COLO668 (cell line): ENCODE measurements at regions not wholly inside any gene's neighbourhood (a gene's known extent, or its start where the extent isn't known, plus 50 kb on each side); places are given as distances from the start of the nearest gene placed in this dataset.
"Not testable (repeated sequence)": the region's sequence is repeated elsewhere in the genome, so short reads cannot be mapped to it uniquely, and the experiment has no call there.

ENCODE experiments used
- DNase-seq: peaks from one replicate; lab custom pipeline; 2025; ENCODE audit not compliant: unreplicated experiment; lab: John Stamatoyannopoulos, UW

DNA sequence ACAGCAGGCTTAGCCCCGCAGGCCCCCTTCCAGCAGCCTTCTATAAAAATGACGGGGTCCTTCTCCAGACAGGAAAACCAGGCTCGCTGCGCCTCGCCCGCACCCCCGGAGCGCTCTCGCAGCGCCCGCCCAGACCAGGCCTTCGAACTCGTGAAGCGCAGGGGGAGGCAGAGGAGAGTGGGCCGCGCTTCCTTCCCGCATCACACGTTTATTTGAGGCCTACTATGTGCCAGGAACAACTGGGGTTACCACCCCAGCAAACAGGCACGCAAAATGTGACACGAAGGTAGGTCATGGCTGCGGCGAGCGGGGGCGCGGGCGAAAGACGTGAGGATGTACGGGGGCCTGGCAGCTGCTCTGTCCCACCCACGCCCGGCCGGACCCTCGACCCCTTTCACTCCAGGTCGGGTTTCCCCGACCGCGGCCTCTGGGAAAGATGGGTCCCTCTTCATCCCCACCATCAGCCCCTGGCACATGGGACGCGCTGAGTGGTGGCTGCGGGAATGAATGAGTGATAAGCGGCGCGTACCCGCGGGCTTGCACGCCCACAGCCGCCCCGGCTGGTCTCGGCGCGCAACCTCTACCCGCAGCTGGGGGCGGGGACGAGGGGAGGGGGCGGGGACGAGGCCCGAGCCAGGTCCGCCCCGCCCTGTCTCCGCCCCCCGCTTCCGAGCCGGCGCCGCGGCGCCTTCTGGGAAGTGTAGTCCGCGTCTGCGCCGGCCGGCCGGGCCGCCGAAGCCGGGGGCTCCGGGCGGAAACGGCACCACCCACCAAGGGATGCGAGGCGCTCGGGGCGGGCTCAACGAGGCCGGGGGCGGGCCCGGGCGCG lies 59.1 kb downstream of the ZNF467 start:
- peak; percentile 90 for DNase-seq

DNA sequence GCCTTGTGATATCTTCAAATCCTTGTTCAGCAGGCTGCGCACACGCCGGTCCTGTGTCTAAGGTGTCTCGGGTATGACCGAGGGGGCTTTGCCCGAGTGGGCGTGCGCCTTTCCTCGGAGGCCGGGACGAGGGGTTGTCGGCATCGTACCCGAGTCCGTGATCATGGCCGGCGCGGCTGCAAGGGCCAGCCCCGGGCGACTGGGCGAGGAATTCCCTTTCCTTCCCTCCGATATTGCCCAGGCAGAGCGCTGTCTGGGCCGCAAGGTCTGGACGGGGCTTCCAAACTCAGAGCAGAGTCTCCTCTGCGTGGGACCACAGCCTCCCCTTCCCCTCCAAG lies 59.7 kb downstream of the ZNF467 start:
- no peak for DNase-seq

DNA sequence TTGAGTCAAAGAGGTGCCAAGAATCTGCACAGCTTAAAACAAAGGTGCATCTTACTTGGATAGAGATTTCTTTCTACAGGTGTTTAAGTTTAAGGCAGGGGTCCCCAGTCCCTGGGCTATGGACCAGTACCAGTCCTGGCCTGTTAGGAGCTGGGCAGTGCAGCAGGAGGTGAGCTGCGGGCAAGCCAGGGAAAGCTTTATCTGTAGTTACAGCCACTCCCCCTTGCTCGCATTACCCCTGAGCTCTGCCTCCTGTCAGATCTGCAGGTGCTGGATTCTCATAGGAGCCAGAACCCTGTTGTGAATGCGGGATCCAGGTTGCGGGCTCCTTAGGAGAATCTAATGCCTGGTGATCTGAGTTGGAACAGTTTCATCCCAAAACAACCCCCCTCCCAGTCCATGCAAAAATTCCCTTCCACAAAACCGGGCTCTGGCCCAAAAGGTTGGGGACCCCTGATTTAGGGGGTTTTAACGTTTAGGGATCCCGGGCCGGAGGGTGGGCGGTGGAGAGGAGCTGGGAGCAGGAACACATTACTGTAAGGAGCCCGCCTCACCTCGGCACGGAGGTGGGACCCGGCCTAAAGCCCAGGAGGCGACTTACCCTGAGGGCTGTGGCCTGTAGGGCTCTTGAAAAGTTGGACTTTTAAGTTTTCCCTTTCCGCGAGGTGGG lies 60.2 kb downstream of the ZNF467 start:
- DNase-seq = no peak

DNA sequence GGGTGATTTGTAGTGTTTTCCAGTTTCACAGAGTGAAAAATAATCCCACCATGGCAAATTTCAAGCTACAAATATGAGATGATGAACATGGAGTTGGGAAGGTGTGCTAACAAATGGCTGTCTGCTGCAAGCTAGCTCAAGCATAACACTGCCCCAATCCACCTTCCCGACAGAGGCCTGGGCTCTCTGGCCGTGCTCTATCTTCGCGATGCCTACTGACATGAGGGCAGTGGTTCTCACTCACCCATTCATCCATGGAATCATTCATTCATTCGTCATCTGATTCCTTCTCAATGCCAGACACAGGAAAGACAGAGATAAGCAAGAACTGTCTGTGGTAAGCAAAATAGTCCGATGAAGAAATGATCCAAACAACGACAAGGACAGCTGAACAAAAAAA lies 65.4 kb downstream of the ZNF467 start:
- no peak for DNase-seq

DNA sequence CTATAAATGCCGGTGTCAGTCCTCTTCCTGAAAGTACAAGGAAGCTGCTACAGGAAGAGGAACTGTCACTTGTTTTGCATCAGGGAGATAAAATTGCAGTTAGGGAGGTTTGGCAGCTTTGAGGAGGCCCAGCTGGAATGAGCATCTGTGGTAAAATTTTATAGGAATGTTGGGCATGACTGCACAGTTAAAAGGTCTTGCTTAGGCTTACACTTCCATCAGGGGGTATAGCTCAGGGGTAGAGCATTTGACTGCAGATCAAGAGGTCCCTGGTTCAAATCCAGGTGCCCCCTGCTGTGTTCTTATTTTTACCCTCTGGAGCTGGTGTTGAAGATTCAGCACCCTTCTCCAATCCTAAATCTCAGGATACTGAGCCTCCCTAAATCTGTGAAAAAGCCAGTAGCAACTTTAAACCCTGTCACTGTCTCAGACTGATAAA lies 65.9 kb downstream of the ZNF467 start:
- no peak for DNase-seq

DNA sequence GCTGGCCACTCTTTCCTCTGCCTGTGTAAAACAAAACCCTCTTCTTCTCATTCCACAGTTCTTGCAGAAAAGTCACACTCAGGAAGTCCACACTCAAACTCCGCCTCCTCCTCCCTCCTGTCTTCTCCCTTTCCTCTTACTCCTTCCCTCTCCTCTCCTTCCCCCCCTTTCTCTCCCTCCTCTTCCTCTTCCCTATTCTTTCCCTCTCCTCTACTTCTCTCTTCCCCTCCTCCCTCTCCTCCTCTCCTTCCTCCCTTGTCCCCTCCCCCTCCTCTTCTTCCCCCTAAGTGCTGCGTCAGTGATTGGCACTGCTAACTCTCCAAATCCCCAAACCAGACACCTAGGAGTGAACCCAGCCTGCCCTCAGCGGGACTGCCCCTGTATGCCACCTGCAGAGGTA lies 67.0 kb downstream of the ZNF467 start:
- no peak for DNase-seq

DNA sequence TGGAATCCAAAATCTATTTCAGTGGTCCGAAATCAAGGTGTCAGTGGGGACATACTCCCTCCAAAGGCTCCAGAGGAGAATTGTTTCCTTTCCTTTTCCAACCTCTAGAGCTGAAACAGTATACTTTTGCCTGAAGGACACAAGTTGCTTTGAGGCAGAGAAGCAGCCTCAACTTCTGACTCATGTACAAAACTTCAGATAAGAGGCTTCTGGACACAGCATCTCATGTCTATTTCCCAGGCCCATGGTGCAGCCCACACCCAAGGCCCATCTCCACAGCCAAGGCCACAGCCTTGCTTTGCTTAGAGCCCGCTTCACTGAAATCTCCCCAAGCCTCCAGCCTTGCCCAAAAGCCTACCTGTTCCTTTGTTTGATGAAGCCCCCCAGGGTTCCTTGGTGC lies 68.9 kb downstream of the ZNF467 start:
- no peak for DNase-seq

DNA sequence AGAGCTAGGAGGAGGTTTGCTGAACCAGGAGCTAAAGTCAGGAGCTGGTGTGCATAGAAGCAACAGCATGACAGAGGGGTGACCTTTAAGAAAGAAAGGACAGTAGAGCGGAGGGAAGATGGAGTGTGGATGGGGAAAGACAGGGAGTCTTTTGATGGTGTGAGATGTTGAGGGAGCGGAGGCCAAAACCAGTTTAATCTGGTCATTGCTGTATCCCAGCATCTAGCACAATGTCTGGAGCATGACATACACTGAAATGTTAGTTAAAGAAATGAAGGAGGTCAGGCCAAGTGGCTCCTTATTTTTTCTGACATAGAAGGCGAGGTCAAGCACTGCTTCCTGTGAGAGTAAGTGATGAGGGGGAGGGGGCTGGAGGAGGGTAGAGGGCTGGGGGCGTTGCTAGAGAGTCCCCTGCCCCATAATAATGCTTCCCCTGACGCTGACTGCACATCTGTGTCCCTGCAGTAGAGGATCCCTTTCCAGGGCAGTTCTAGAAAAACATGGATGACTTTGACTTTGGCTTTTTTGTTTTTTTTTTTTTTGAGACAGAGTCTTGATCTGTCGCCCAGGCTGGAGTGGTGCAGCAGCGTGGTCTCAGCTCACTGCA lies 70.2 kb downstream of the ZNF467 start:
- DNase-seq = no peak

DNA sequence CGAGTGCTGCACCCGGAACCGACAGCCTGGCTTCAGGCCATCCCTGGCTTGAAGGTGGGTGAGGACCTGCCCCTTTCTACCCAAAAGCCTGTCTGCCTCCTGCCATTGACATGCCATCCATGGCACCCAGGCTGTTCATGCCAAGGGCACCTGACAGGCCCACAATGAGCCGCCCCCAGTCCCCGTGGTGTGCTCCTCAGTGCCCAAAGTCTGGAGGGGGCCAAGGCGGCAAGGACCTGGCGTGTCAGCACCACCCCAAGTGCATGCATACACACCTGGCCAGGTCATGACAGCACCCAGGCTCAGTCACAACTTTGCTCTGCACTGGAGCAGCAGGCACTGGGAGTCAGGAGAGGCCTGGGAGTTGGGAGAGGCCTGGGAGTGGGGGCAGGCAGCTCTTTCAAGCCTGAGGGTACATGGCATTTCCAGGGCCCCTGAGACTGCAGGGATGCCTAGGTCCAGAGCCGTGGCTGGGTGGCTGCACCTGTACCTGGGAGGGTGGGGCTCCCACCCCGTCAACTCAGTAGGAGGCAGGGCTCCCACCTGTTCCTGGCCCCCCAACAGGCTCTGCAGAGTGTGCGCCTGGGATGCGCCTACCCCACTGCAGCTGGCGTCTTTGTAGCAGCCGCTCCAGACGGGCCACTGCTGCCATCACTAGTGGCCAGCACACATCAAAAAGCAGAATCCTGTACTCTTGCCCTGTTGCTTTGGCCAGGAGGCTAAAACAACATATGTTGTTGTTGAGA lies 71.7 kb downstream of the ZNF467 start:
- DNase-seq = no peak

DNA sequence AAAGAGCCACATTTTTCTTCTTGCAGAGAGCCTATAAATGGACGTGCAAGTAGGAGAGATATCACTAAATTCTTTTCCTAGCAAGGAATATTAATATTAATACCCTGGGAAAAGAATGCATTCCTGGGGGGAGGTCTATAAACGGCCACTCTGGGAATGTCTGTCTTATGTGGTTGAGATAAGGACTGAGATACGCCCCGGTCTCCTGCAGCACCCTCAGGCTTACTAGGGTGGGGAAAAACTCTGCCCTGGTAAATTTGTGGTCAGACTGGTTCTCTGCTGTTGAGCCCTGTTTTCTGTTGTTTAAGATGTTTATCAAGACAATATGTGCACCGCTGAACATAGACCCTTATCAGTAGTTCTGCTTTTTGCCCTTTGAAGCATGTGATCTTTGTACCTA lies 75.6 kb downstream of the ZNF467 start:
- DNase-seq = not testable (repeated sequence)

DNA sequence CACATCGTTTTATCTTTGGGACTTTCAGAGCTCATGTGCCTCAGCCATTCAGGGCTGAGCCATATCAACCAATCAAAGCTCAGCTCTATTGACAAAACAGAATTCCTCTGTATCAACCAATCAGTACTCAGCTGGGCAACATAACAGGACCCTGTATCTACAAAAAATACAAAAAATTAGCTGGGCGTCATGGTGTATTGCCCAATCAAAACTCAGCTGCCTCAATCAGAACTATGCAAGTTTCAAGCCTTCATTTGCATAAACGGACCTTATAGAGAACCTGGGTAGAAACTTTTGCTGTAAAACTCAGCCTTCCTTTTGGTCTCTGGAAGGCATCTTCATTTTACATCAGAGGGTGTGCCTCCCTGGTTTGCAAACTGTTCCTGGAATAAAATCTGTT lies 77.1 kb downstream of the ZNF467 start:
- no peak for DNase-seq

DNA sequence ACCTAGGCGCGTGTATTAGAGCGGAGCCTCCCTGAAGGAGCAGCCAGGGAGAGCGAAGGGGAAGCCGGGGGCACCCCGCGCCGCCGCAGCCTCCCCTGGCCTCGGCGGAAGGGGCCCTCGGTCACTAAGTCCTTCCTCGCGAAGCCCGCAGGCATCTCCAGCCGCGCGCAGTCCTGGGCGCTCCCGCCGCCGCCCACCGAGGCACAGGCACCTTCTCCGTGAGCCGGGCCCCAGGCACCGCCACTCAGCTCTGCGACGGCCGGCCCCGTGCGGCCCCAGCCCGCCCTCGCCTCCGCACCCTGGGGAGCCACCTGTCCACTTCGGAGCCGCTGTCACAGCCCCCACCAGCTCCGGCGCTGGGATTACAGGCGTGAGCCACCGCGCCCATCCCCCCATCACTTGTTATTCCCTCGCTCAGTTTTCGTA lies 80.8 kb downstream of the ZNF467 start:
- no peak for DNase-seq

DNA sequence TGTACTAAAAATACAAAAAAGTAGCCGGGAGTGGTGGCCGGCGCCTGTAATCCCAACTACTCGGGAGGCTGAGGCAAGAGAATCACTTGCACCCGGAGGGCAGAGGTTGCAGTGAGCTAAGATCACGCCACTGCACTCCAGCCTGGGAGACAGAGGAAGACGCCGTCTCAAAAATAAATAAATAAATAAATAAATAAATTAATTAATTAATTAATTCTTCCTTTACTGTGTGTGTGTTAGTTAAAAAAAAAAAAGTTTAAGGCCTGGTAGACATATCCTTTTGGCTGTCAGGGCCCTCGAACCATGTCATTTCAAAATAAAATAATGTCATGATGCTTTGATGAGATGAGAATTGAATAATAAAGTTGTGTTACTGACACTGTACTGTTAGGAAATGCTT lies 81.3 kb downstream of the ZNF467 start:
- no peak for DNase-seq

DNA sequence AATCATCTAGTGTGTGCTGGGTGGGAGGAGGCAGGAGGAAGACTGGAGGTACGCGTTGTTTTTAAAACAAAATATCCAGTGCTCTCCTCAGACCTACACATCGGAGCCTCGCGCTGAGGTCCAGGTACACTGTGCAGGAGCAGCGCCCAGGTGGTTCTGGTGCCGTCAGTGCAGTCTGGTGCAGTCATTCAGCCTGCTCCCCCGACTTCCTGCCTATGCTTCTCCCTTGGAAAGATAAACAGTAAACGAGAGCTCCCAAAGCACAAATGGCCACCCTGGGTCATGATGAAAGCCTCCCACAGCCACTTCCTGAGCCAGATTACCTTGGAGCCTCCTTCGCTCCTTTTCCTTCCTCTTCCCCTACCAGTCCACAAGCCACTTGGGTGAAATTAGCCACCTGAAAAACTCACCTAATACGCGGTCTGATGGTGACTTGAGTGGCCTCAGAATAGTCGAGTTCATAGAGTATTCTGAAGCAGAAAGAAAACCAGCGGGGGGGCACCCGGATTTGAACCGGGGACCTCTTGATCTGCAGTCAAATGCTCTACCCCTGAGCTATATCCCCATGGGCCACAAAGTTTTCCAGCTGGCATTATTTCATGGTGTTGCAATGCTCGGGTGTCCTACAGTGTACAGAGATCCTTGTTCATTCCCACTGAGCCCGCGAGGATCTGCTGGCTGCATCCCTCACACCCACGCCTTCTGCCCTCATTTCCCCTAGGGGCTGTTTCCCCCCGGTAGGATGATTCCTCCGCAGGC lies 82.5 kb downstream of the ZNF467 start:
- DNase-seq = peak; percentile 22

DNA sequence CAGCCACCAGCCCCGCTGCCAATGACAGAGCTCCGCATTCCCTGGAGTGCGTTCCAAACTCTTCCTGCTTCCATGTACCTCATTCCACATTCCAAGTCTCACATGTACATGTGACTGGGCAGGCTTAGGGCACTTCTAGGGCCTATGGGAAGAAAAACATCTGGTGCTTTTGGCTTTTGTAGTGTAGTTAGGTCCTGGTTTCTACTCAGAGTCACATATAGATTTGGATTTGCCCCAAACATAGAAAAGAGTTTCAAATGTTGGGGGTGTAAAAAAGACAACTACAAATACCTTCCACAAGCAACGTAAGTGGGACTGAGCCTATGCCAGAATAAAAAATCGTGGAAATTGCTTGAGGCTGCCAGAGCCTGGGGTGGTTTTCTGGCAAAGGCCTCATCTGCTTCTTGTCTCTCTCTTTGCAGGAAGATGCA lies 84.1 kb downstream of the ZNF467 start:
- DNase-seq = no peak

DNA sequence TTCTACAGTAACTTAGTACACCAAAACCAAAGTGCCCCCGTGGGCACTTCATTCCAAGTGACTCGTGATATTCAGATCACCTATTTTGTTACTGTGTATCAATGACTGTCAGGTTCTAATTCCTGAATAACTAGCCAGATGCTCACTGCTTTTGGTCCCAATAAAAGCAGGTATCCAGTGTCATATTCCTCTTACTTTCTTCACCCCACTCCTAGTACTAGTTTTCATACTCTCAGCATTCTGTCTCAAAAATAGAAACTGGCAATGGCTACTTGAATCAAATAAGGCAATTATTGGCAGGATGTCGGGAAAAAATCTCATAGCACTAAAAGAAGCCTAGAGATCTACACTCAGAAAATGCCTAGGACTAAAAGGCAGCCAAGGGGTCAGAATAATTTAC lies 84.6 kb downstream of the ZNF467 start:
- no peak for DNase-seq

DNA sequence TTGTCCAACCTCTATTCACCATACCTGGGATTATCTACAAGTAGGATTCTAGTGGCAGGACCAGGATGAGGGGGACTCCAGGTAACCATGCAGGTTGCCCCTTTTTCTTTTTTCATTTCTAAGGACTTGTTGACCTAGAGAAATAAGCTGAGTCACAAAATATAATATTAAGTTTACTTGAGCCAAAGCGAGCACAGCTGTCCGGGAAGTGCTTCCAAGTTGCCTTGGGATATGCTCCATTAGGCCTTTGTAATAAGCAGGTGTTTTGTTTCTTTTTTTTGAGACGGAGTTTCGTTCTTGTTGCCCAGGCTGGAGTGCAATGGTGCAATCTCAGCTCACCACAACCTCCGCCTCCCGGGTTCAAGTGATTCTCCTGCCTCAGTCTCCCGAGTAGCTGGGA lies 85.6 kb downstream of the ZNF467 start:
- DNase-seq = not testable (repeated sequence)

DNA sequence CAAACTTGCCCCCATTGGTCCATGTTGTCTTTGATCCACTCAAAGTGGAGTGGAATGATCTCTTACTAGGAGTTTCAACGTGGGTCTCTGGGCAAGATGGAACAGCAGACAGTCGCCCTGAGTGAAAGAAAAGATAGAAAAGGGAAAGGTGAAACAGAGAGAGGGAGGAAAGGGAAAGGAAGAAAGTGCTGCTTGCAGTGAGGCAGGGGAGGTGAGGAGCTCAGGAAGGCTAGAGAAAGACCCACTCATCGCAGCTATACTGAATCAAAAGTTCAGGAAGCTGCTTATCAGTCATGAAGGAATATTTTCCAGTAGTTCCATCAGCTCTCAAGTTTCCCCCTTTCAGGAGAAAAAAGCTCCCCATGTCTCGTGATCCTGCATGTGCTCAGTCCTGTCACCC lies 86.9 kb downstream of the ZNF467 start:
- no peak for DNase-seq

DNA sequence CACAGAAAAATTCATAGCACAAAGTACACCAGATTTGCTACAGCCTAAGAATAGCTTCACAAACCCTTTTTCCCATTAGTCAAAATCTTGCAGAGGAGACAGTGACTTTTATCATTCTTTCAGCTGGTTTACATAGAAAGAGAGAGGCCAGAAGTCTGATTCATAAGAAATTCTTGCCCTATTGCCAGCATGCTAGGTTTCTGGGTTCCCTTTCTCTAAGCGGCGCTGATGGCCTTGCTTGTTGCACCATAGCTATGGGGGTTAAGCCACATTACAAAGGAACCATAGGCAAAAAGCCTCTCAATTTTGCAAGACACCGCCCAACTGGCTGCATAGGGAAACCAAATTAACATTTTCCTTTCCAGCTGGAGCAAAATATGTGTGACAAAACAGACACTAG lies 87.4 kb downstream of the ZNF467 start:
- DNase-seq = no peak

DNA sequence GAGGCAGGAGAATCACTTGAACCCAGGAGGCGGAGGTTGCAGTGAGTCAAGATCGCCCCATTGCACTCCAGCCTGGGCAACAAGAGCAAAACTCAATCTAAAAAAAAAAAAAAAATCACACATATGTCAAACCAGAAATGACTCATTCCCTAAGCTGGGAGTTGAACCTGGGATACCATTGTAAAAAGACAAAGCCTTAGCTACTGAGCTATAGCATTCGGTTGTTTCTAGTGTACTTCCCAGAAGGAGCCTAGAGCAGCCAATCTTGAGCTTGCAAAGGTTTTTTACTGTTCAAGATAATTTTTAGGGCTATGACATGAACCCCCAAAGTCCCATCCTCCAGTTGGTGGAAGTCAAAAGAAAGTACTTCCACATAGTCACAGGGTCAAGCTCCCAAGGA lies 87.9 kb downstream of the ZNF467 start:
- DNase-seq = no peak

DNA sequence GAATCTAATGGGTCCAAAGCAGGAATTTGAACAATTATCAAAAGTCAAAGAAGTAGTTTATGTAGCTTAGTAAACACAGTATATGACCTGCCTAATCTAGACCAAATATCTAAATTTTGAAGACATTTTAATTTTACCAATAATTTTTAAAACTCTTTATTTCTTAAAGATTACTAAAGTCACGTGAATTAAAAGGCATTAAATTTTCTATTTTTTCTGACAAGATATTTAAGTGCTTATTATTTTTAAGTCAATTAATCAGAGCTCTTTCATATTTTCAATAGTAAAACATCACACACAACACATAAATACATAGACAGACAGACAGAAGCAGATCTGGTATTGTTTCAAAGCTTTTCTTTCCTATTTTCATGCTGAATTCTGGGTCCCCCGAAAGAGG lies 89.5 kb downstream of the ZNF467 start:
- DNase-seq = no peak
